Spleen (tissue), 7 donors: ENCODE measurements at regions not wholly inside any gene's neighbourhood (a gene's known extent, or its start where the extent isn't known, plus 50 kb on each side); places are given as distances from the start of the nearest gene placed in this dataset.
"Not testable (repeated sequence)": the region's sequence is repeated elsewhere in the genome, so short reads cannot be mapped to it uniquely, and the experiment has no call there.

Source experiments
- CTCF ChIP-seq, 11 experiments: fragments of 200-600 bp in 7 of 11; fragments of 450-650 bp in 4 of 11; sonication (generic) in 4 of 11; IDR thresholded peaks in 8 of 11; conservative IDR thresholded peaks in 3 of 11; 1 replicate in 7 of 11; 2 replicates in 4 of 11; pipeline versions ENCODE4 v1.4.0 to v1.8.0; 2016 to 2021; ENCODE audit warnings: antibody characterized with exemption in 11 of 11, inconsistent platforms in 4 of 11, mild to moderate bottlenecking in 1 of 11
- POLR2A ChIP-seq, 3 donors: fragments of 450-650 bp; IDR thresholded peaks; one replicate each; pipeline ENCODE4 v1.5.1; 2017; ENCODE audit warnings: antibody characterized with exemption in 3 of 3, mild to moderate bottlenecking in 1 of 3
- POLR2AphosphoS5 ChIP-seq, 3 donors: sonication (generic); formaldehyde crosslinking; IDR thresholded peaks; one replicate each; pipeline ENCODE4 v1.5.1; 2017; ENCODE audit warnings: antibody characterized with exemption in 3 of 3
- donor health status: DM: no; HTN: no; CAD: no; lungs with moderate emphysema.
- donor health status: DM: no; HTN: no; CAD: no.
- donor health status: DM: no; HTN: no; CAD: no.

GRCh38 chr12:89266574-89267188, 85.6 kb downstream of the DUSP6 start:
- TF ChIP-seq CTCF (IDR thresholded peaks at IDR 0.05 in 8 of 11, conservative IDR thresholded peaks at IDR 0.05 in 3 of 11); POLR2AphosphoS5 (IDR thresholded peaks at IDR 0.05); POLR2A (IDR thresholded peaks at IDR 0.05): not testable (repeated sequence)
